Neural progenitor cell (in vitro differentiated cells): ENCODE measurements at regions not wholly inside any gene's neighbourhood (a gene's known extent, or its start where the extent isn't known, plus 50 kb on each side); places are given as distances from the start of the nearest gene placed in this dataset.

Experiments
- DNase-seq: peaks from one replicate; pipeline ENCODE4 v3.0.0-alpha.2; 2016; ENCODE audit warnings: low spot score
- H2AFZ ChIP-seq: fragments of 200-600 bp; sonication (generic); replicated peaks from 2 replicates; pipeline ENCODE4 v1.6.1; 2016; ENCODE audit warnings: antibody characterized with exemption
- H3F3A ChIP-seq: fragments of 200-600 bp; sonication (generic); 2 replicates; pipeline ENCODE4 v1.6.1; 2016; ENCODE audit warnings: antibody characterized with exemption, low read depth
- H3K27ac ChIP-seq: fragments of 200-600 bp; sonication (generic); 2 replicates; pipeline ENCODE4 v1.5.1; 2016; ENCODE audit warnings: mild to moderate bottlenecking
- H3K27me3 ChIP-seq: fragments of 200-600 bp; sonication (generic); 2 replicates; pipeline ENCODE4 v1.6.1; 2016; ENCODE audit warnings: mild to moderate bottlenecking, moderate library complexity
- H3K36me3 ChIP-seq: fragments of 200-600 bp; sonication (generic); 2 replicates; pipeline ENCODE4 v1.5.1; 2016
- H3K4me1 ChIP-seq: fragments of 200-600 bp; sonication (generic); 2 replicates; pipeline ENCODE4 v1.6.1; 2016; ENCODE audit warnings: mixed run types
- H3K4me2 ChIP-seq: fragments of 200-600 bp; sonication (generic); 2 replicates; pipeline ENCODE4 v1.6.1; 2016
- H3K4me3 ChIP-seq: fragments of 200-600 bp; sonication (generic); 2 replicates; pipeline ENCODE4 v1.5.1; 2016
- H3K79me2 ChIP-seq: fragments of 200-600 bp; sonication (generic); 2 replicates; pipeline ENCODE4 v1.6.1; 2016; ENCODE audit warnings: low read depth
- H3K9ac ChIP-seq: fragments of 200-600 bp; sonication (generic); 2 replicates; pipeline ENCODE4 v1.6.1; 2016
- H3K9me3 ChIP-seq: fragments of 200-600 bp; sonication (generic); 2 replicates; pipeline ENCODE4 v1.5.1; 2016; ENCODE audit warnings: low read depth
- H4K20me1 ChIP-seq: fragments of 200-600 bp; sonication (generic); 2 replicates; pipeline ENCODE4 v1.6.1; 2016; ENCODE audit warnings: low read depth
- H3K27ac Mint-ChIP-seq: 3 replicates; pipeline ENCODE4 v1.8.0; 2021; ENCODE audit warnings: mixed read lengths
- H3K27me3 Mint-ChIP-seq: 2 replicates; pipeline ENCODE4 v1.8.0; 2022; ENCODE audit warnings: low read depth, mild to moderate bottlenecking, inconsistent platforms, moderate library complexity, mixed read lengths; ENCODE audit not compliant: insufficient read depth
- H3K36me3 Mint-ChIP-seq: 3 replicates; pipeline ENCODE4 v1.8.0; 2021; ENCODE audit warnings: mixed read lengths
- H3K4me1 Mint-ChIP-seq: 3 replicates; pipeline ENCODE4 v1.8.0; 2021; ENCODE audit warnings: mixed read lengths
- H3K4me3 Mint-ChIP-seq: 3 replicates; pipeline ENCODE4 v1.8.0; 2021; ENCODE audit warnings: mild to moderate bottlenecking, moderate library complexity, mixed read lengths
- H3K9me3 Mint-ChIP-seq: 3 replicates; pipeline ENCODE4 v1.8.0; 2020; ENCODE audit warnings: mixed read lengths
- EZH2 ChIP-seq: fragments of 200-600 bp; sonication (generic); IDR thresholded peaks from 2 replicates; pipeline ENCODE4 v1.6.1; 2017; ENCODE audit warnings: antibody characterized with exemption, mild to moderate bottlenecking, moderate library complexity
- EZH2phosphoT487 ChIP-seq: fragments of 200-600 bp; sonication (generic); IDR thresholded peaks from 2 replicates; pipeline ENCODE4 v1.6.1; 2017; ENCODE audit warnings: antibody characterized with exemption
- TF ChIP-seq, protein P1 (sequence below): fragments of 200-600 bp; sonication (generic); IDR thresholded peaks from 2 replicates; pipeline ENCODE4 v1.5.1; 2017; ENCODE audit warnings: antibody characterized with exemption, mild to moderate bottlenecking

DNA sequence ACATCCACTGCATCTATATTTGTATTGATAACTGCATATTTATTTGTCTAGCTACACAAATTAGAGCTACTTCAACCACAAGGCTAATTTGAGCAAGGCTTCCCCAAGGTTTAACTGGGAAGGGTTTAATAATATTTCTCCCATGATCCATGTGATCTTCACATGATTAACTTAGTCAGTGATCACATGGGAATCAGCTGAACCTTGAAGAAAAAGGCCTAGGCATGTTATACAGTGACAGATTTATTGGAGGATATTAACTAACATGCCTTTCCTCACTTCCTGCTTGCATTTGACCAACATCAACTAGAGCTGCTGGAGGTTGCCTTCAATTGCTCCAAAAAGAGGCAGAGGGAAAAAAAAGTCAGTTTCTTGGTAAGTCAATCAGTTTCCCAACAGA, 417.0 kb downstream of the HAO1 start:
- no peak overlapping the region for H3K27ac ChIP-seq
- H3K9me3 ChIP-seq = no peaks in the 10 kb centered on the region
- TF ChIP-seq EZH2 (no peak), EZH2phosphoT487 (no peak)
- TF ChIP-seq, protein P1, sequence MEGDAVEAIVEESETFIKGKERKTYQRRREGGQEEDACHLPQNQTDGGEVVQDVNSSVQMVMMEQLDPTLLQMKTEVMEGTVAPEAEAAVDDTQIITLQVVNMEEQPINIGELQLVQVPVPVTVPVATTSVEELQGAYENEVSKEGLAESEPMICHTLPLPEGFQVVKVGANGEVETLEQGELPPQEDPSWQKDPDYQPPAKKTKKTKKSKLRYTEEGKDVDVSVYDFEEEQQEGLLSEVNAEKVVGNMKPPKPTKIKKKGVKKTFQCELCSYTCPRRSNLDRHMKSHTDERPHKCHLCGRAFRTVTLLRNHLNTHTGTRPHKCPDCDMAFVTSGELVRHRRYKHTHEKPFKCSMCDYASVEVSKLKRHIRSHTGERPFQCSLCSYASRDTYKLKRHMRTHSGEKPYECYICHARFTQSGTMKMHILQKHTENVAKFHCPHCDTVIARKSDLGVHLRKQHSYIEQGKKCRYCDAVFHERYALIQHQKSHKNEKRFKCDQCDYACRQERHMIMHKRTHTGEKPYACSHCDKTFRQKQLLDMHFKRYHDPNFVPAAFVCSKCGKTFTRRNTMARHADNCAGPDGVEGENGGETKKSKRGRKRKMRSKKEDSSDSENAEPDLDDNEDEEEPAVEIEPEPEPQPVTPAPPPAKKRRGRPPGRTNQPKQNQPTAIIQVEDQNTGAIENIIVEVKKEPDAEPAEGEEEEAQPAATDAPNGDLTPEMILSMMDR = no peak
- Mint-ChIP-seq H3K4me3 (no peak overlapping the region), H3K4me1 (no peaks in the 10 kb centered on the region), H3K9me3 (peaks cover 4% of the 10 kb centered on the region), H3K27ac (no peak overlapping the region), H3K36me3 (peaks cover 4% of the 10 kb centered on the region), H3K27me3 (no peaks in the 10 kb centered on the region)
- H3K4me2 ChIP-seq = no peak overlapping the region
- no peaks in the 10 kb centered on the region for H3K79me2 ChIP-seq
- no peaks in the 10 kb centered on the region for H3K36me3 ChIP-seq
- H3K4me1 ChIP-seq = no peaks in the 10 kb centered on the region
- H3K9ac ChIP-seq = no peak overlapping the region
- no peak for DNase-seq
- H3F3A ChIP-seq = no peaks in the 10 kb centered on the region
- no peak overlapping the region for H3K4me3 ChIP-seq
- no peaks in the 10 kb centered on the region for H4K20me1 ChIP-seq
- no peak overlapping the region for H2AFZ ChIP-seq
- no peaks in the 10 kb centered on the region for H3K27me3 ChIP-seq

DNA sequence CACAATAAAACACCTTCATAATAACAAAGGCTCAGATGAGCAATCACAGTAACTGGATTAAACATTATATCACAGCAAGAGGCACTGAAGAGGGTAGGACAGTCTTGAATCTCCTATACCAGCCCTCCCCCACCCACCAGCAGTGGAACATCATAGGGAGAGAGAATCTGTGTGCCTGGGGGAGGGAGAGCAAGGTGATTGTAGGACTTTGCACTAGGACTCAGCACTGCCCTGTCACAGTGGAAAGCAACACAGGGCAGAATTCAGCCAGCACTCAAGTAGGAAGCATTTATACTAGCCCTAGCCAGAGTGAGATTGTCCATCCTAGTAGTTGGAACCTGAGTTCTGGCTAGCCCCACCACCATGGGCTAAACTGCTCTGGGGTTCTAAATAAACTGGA, 400.2 kb downstream of the HAO1 start:
- H3K36me3 Mint-ChIP-seq = no peaks in the 10 kb centered on the region
- no peak overlapping the region for H3K27ac Mint-ChIP-seq
- H3K36me3 ChIP-seq = no peaks in the 10 kb centered on the region
- H3K4me3 Mint-ChIP-seq = no peak overlapping the region
- TF ChIP-seq, protein P1 = no peak
- TF ChIP-seq EZH2phosphoT487 = no peak
- TF ChIP-seq EZH2 = no peak
- H3K27me3 ChIP-seq = no peaks in the 10 kb centered on the region
- no peak overlapping the region for H3K27ac ChIP-seq
- H3K4me1 ChIP-seq = no peaks in the 10 kb centered on the region
- H3K4me2 ChIP-seq = no peak overlapping the region
- no peaks in the 10 kb centered on the region for H3K9me3 ChIP-seq
- H3K79me2 ChIP-seq = no peaks in the 10 kb centered on the region
- peaks cover 2% of the 10 kb centered on the region for H3K4me1 Mint-ChIP-seq
- DNase-seq = no peak
- no peak overlapping the region for H3K4me3 ChIP-seq
- H3F3A ChIP-seq = no peaks in the 10 kb centered on the region
- no peak overlapping the region for H2AFZ ChIP-seq
- no peaks in the 10 kb centered on the region for H3K27me3 Mint-ChIP-seq
- no peaks in the 10 kb centered on the region for H4K20me1 ChIP-seq
- no peaks in the 10 kb centered on the region for H3K9me3 Mint-ChIP-seq
- no peak overlapping the region for H3K9ac ChIP-seq

DNA sequence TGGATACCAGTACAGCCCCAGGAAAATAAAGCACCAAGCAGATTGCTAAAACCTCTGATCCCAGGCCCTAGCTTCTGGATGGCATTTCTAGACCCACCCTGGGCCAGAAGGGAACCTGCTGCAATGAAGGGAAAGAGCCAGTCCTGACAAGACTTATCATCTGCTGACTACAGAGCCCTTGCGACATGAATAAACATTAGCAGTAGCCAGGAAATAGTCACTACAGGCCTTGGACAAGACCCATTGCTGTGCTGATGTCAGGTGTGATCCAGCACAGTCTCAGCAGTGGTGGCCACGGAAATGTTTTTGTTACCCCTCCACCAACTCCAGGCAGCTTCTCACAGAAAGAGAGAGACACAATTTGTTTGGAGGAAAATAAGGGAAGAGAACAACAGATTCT, 399.3 kb downstream of the HAO1 start:
- no peaks in the 10 kb centered on the region for H3K36me3 Mint-ChIP-seq
- no peak overlapping the region for H3K9ac ChIP-seq
- H3K27me3 Mint-ChIP-seq = no peaks in the 10 kb centered on the region
- H3K4me3 Mint-ChIP-seq = no peak overlapping the region
- H3K4me3 ChIP-seq = no peak overlapping the region
- H3K27me3 ChIP-seq = no peaks in the 10 kb centered on the region
- no peaks in the 10 kb centered on the region for H3K79me2 ChIP-seq
- no peak overlapping the region for H3K27ac Mint-ChIP-seq
- no peaks in the 10 kb centered on the region for H3K9me3 Mint-ChIP-seq
- no peaks in the 10 kb centered on the region for H4K20me1 ChIP-seq
- H3K9me3 ChIP-seq = no peaks in the 10 kb centered on the region
- H3K27ac ChIP-seq = no peak overlapping the region
- TF ChIP-seq, protein P1 = no peak
- TF ChIP-seq EZH2 (no peak), EZH2phosphoT487 (no peak)
- no peak overlapping the region for H3K4me2 ChIP-seq
- H3K4me1 Mint-ChIP-seq = peaks cover 2% of the 10 kb centered on the region
- H3K36me3 ChIP-seq = no peaks in the 10 kb centered on the region
- DNase-seq = no peak
- no peak overlapping the region for H2AFZ ChIP-seq
- H3K4me1 ChIP-seq = no peaks in the 10 kb centered on the region
- H3F3A ChIP-seq = no peaks in the 10 kb centered on the region

DNA sequence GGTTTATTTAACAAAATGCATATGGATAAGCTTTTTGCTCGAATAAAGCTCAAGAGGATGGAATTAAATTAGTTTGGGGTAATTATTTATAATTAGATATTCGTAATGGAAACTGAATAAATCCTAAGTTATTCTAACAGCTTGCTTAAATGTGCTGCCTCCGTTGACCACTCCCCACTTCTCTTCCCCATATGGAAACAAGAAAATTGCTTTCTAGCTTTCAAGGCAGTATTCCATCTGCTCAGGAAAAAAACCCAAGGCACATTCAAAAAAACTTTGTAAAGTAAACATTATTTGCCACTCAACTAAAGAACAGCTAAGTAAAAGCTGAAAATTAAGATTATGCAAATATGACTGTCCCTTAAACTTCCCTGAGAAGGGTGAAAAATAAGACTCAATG, 369.2 kb downstream of the HAO1 start:
- no peak overlapping the region for H3K4me3 ChIP-seq
- H3K27ac Mint-ChIP-seq = no peak overlapping the region
- TF ChIP-seq EZH2 (no peak), EZH2phosphoT487 (no peak)
- TF ChIP-seq, protein P1 = no peak

More for the DNA sequence above, 369.2 kb downstream of the HAO1 start:
- Histone ChIP-seq H3K27ac (no peak overlapping the region), H3K4me1 (no peaks in the 10 kb centered on the region), H4K20me1 (no peaks in the 10 kb centered on the region), H3K79me2 (no peaks in the 10 kb centered on the region), H2AFZ (no peak overlapping the region), H3F3A (no peaks in the 10 kb centered on the region), H3K9ac (no peak overlapping the region), H3K9me3 (no peaks in the 10 kb centered on the region), H3K27me3 (no peaks in the 10 kb centered on the region), H3K4me2 (no peak overlapping the region), H3K36me3 (no peaks in the 10 kb centered on the region)
- no peak for DNase-seq
- H3K27me3 Mint-ChIP-seq = no peaks in the 10 kb centered on the region
- H3K36me3 Mint-ChIP-seq = no peaks in the 10 kb centered on the region
- H3K9me3 Mint-ChIP-seq = no peaks in the 10 kb centered on the region
- H3K4me1 Mint-ChIP-seq = no peaks in the 10 kb centered on the region
- no peak overlapping the region for H3K4me3 Mint-ChIP-seq
